ENCODE measurements at regions not wholly inside any gene's neighbourhood (a gene's known extent, or its start where the extent isn't known, plus 50 kb on each side); places are given as distances from the start of the nearest gene placed in this dataset.

GRCh38 chr1:96331596-96331995, 390.0 kb upstream of the PTBP2 start:
- intact Hi-C loops (cut with DNase I): no loop called here
- DNase-seq (no peak), ATAC-seq (ENCODE audit: poor library complexity) (no peak)

GRCh38 chr1:96333522-96334235, 387.9 kb upstream of the PTBP2 start:
- intact Hi-C loops (cut with DNase I): no loop called here
- ATAC-seq (ENCODE audit: poor library complexity) (no peak), DNase-seq (no peak)

- intact Hi-C loops (cut with DNase I): no loop called here
Observed at GRCh38 chr1:96334236-96334557, 387.4 kb upstream of the PTBP2 start.

GRCh38 chr1:96338622-96339021, 383.0 kb upstream of the PTBP2 start:
- DNase-seq: no peak
- no peak for ATAC-seq (ENCODE audit: poor library complexity)
- intact Hi-C loops (cut with DNase I): no loop called here

More at GRCh38 chr1:96334236-96334557, 387.4 kb upstream of the PTBP2 start:
- ATAC-seq (ENCODE audit: poor library complexity) (no peak), DNase-seq (no peak)

GRCh38 chr1:96340686-96341085, 380.9 kb upstream of the PTBP2 start:
- no peak for ATAC-seq (ENCODE audit: poor library complexity)
- DNase-seq: no peak
- intact Hi-C loops (cut with DNase I): no loop called here

GRCh38 chr1:96346719-96347118, 374.9 kb upstream of the PTBP2 start:
- intact Hi-C loops (cut with DNase I): no loop called here
- DNase-seq: no peak

GRCh38 chr1:96349896-96350295, 371.7 kb upstream of the PTBP2 start:
- intact Hi-C loops (cut with DNase I): no loop called here
- no peak for ATAC-seq (ENCODE audit: poor library complexity)

More at GRCh38 chr1:96346719-96347118, 374.9 kb upstream of the PTBP2 start:
- no peak for ATAC-seq (ENCODE audit: poor library complexity)

GRCh38 chr1:96352733-96353132, 368.9 kb upstream of the PTBP2 start:
- ATAC-seq (ENCODE audit: poor library complexity): no peak
- no peak for DNase-seq
- intact Hi-C loops (cut with DNase I): no loop called here

More at GRCh38 chr1:96349896-96350295, 371.7 kb upstream of the PTBP2 start:
- DNase-seq: no peak

- DNase-seq (no peak), ATAC-seq (ENCODE audit: poor library complexity) (no peak)
- intact Hi-C loops (cut with DNase I): no loop called here
Observed at GRCh38 chr1:96355521-96355920, 366.1 kb upstream of the PTBP2 start.

GRCh38 chr1:96355961-96356360, 365.6 kb upstream of the PTBP2 start:
- intact Hi-C loops (cut with DNase I): no loop called here
- ATAC-seq (ENCODE audit: poor library complexity) (no peak), DNase-seq (no peak)

GRCh38 chr1:96357141-96357765, 364.3 kb upstream of the PTBP2 start:
- intact Hi-C loops (cut with DNase I): no loop called here
- no peak for DNase-seq
- ATAC-seq (ENCODE audit: poor library complexity): no peak

- ATAC-seq (ENCODE audit: poor library complexity) (no peak), DNase-seq (no peak)
- intact Hi-C loops (cut with DNase I): no loop called here
Observed at GRCh38 chr1:96358057-96358456, 363.5 kb upstream of the PTBP2 start.

GRCh38 chr1:96360036-96360795, 361.4 kb upstream of the PTBP2 start:
- ATAC-seq (ENCODE audit: poor library complexity) (no peak), DNase-seq (no peak)
- intact Hi-C loops (cut with DNase I): no loop called here

GRCh38 chr1:96361271-96361856, 360.2 kb upstream of the PTBP2 start:
- intact Hi-C loops (cut with DNase I): no loop called here
- DNase-seq: no peak
- ATAC-seq (ENCODE audit: poor library complexity): no peak

- intact Hi-C loops (cut with DNase I): no loop called here
- ATAC-seq (ENCODE audit: poor library complexity) (no peak), DNase-seq (no peak)
Observed at GRCh38 chr1:96361961-96362360, 359.6 kb upstream of the PTBP2 start.

GRCh38 chr1:96362623-96363022, 359.0 kb upstream of the PTBP2 start:
- no peak for ATAC-seq (ENCODE audit: poor library complexity)
- DNase-seq: no peak
- intact Hi-C loops (cut with DNase I): no loop called here

- intact Hi-C loops (cut with DNase I): no loop called here
- no peak for DNase-seq
- ATAC-seq (ENCODE audit: poor library complexity): no peak
Observed at GRCh38 chr1:96363826-96364225, 357.8 kb upstream of the PTBP2 start.

- no peak for ATAC-seq (ENCODE audit: poor library complexity)
- intact Hi-C loops (cut with DNase I): no loop called here
- DNase-seq: no peak
Observed at GRCh38 chr1:96364576-96364975, 357.0 kb upstream of the PTBP2 start.

- intact Hi-C loops (cut with DNase I): no loop called here
- ATAC-seq (ENCODE audit: poor library complexity) (no peak), DNase-seq (no peak)
Observed at GRCh38 chr1:96365076-96365475, 356.5 kb upstream of the PTBP2 start.
